ENCODE measurements at regions not wholly inside any gene's neighbourhood (a gene's known extent, or its start where the extent isn't known, plus 50 kb on each side); places are given as distances from the start of the nearest gene placed in this dataset.

GRCh38 chr1:88609051-88609450 lies 75.0 kb upstream of the PKN2 start:
- TF ChIP-seq CTCF (conservative IDR thresholded peaks at IDR 0.05 in 1 of 2, IDR thresholded peaks at IDR 0.05 in 1 of 2; ENCODE audit: low read depth in 1 of 2, low read length in 2 of 2) (no peak), EZH2 (IDR thresholded peaks at IDR 0.05; ENCODE audit: low read length, missing control alignments) (no peak)

All from fibroblast of lung (primary cell).